Uterus (tissue), 2 donors: ENCODE measurements at regions not wholly inside any gene's neighbourhood (a gene's known extent, or its start where the extent isn't known, plus 50 kb on each side); places are given as distances from the start of the nearest gene placed in this dataset.

Source experiments
- CTCF ChIP-seq, 4 experiments: fragments of 200-600 bp in 2 of 4; fragments of 450-650 bp in 2 of 4; sonication (generic) in 2 of 4; IDR thresholded peaks; one replicate each; pipeline ENCODE4 v1.5.1; 2016 to 2019; ENCODE audit warnings: antibody characterized with exemption in 4 of 4, mild to moderate bottlenecking in 2 of 4, moderate library complexity in 1 of 4
- POLR2A ChIP-seq, 2 donors: fragments of 450-650 bp; IDR thresholded peaks; one replicate each; pipeline ENCODE4 v1.6.1; 2016; ENCODE audit warnings: antibody characterized with exemption in 2 of 2, mild to moderate bottlenecking in 1 of 2, moderate library complexity in 1 of 2

DNA sequence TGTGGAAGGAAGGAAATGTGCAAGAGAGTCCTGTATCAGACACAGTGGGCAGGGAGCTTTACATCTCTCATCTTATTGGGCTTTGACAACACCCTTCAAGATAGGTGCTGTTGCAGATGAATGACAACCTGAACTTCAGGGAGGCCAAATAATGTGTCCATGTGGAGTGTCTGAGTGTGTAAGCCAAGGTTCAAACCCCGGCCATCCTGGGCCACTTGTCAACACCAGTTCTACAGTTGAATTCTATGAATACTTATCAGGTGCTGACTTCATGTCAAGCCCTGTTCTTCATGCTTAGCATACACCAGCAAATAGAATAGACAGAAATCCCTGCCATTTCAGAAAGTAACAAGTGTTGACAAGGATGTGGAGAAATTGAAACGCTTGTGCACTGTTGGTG lies 354.4 kb downstream of the KCNRG start:
- TF ChIP-seq CTCF (IDR thresholded peaks at IDR 0.05): no peak
- no peak for TF ChIP-seq POLR2A (IDR thresholded peaks at IDR 0.05)
